Lower leg skin (tissue), 3 donors: ENCODE measurements at regions not wholly inside any gene's neighbourhood (a gene's known extent, or its start where the extent isn't known, plus 50 kb on each side); places are given as distances from the start of the nearest gene placed in this dataset.

ENCODE experiments used
- CTCF ChIP-seq, 3 donors: fragments of 450-650 bp; IDR thresholded peaks; one replicate each; pipeline ENCODE4 v1.5.1; 2016; ENCODE audit warnings: antibody characterized with exemption in 3 of 3, mild to moderate bottlenecking in 3 of 3, moderate library complexity in 2 of 3
- POLR2A ChIP-seq, 2 donors: fragments of 450-650 bp; IDR thresholded peaks; one replicate each; pipeline ENCODE4 v1.6.1; 2016 to 2017; ENCODE audit warnings: antibody characterized with exemption in 2 of 2, mild to moderate bottlenecking in 1 of 2, moderate library complexity in 1 of 2

DNA sequence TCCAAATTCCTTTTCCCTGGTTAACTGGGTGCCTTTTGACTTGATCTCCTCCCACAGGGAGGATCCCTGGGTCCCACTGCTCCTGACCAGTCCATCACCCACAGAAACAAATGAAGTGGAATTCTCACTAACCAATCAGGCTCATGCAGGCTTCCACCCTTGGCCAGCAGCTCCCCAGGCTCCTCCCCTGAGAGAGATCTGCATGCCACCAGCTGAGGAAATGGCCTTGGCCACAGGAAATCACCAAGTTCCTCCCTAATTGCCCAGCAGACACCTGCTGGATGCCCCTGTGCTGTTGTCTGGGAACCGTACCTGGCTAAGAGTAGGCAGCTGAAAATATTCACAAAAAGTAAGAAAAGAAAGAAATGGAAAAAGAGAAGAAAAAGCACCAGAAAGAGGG lies 207.4 kb downstream of the NCK2 start:
- TF ChIP-seq CTCF (IDR thresholded peaks at IDR 0.05) (no peak), POLR2A (IDR thresholded peaks at IDR 0.05) (no peak)
